ENCODE measurements at regions not wholly inside any gene's neighbourhood (a gene's known extent, or its start where the extent isn't known, plus 50 kb on each side); places are given as distances from the start of the nearest gene placed in this dataset.
"Not testable (repeated sequence)": the region's sequence is repeated elsewhere in the genome, so short reads cannot be mapped to it uniquely, and the experiment has no call there.

GRCh38 chr18:38198526-38198925 is 632.9 kb upstream of the CELF4 start:
- H3K4me3 ChIP-seq (ENCODE audit: insufficient read length, low read depth), result no peak overlapping the region
- no peaks in the 10 kb centered on the region for H3K4me1 ChIP-seq (ENCODE audit: insufficient read depth, insufficient read length)
- no peaks in the 10 kb centered on the region for H3K36me3 ChIP-seq (ENCODE audit: insufficient read depth, insufficient read length, low read length)
- DNase-seq (ENCODE audit: low read depth, low spot score), result no peak
- H3K9ac ChIP-seq (ENCODE audit: insufficient read length, low read depth), result no peak overlapping the region
- TF ChIP-seq YY1 (IDR thresholded peaks at IDR 0.05; ENCODE audit: insufficient read depth, insufficient read length) (no peak), ZNF274 (IDR thresholded peaks at IDR 0.05; ENCODE audit: low read depth, low read length) (no peak), SUZ12 (IDR thresholded peaks at IDR 0.05; ENCODE audit: extremely low read depth, insufficient read depth, insufficient read length) (no peak)
- no peaks in the 10 kb centered on the region for H3K27me3 ChIP-seq (ENCODE audit: insufficient read depth, insufficient read length)
- H3K9me3 ChIP-seq (ENCODE audit: insufficient read depth, low read length), result no peaks in the 10 kb centered on the region

GRCh38 chr18:38186491-38186890 is 620.9 kb upstream of the CELF4 start:
- Histone ChIP-seq H3K36me3 (ENCODE audit: insufficient read depth, insufficient read length, low read length) (no peaks in the 10 kb centered on the region), H3K4me3 (ENCODE audit: insufficient read length, low read depth) (no peak overlapping the region), H3K9me3 (ENCODE audit: insufficient read depth, low read length) (no peaks in the 10 kb centered on the region), H3K9ac (ENCODE audit: insufficient read length, low read depth) (no peak overlapping the region), H3K27me3 (ENCODE audit: insufficient read depth, insufficient read length) (no peaks in the 10 kb centered on the region), H3K4me1 (ENCODE audit: insufficient read depth, insufficient read length) (no peaks in the 10 kb centered on the region)
- no peak for TF ChIP-seq SUZ12 (IDR thresholded peaks at IDR 0.05; ENCODE audit: extremely low read depth, insufficient read depth, insufficient read length)
- TF ChIP-seq ZNF274 (IDR thresholded peaks at IDR 0.05; ENCODE audit: low read depth, low read length), result no peak
- TF ChIP-seq YY1 (IDR thresholded peaks at IDR 0.05; ENCODE audit: insufficient read depth, insufficient read length), result no peak
- DNase-seq (ENCODE audit: low read depth, low spot score), result no peak

- DNase-seq (ENCODE audit: low read depth, low spot score), result no peak
- Histone ChIP-seq H3K4me1 (ENCODE audit: insufficient read depth, insufficient read length) (no peaks in the 10 kb centered on the region), H3K27me3 (ENCODE audit: insufficient read depth, insufficient read length) (no peaks in the 10 kb centered on the region), H3K9me3 (ENCODE audit: insufficient read depth, low read length) (no peaks in the 10 kb centered on the region), H3K36me3 (ENCODE audit: insufficient read depth, insufficient read length, low read length) (no peaks in the 10 kb centered on the region), H3K4me3 (ENCODE audit: insufficient read length, low read depth) (no peak overlapping the region), H3K9ac (ENCODE audit: insufficient read length, low read depth) (no peak overlapping the region)
- TF ChIP-seq YY1 (IDR thresholded peaks at IDR 0.05; ENCODE audit: insufficient read depth, insufficient read length) (no peak), ZNF274 (IDR thresholded peaks at IDR 0.05; ENCODE audit: low read depth, low read length) (no peak), SUZ12 (IDR thresholded peaks at IDR 0.05; ENCODE audit: extremely low read depth, insufficient read depth, insufficient read length) (no peak)
Observed at GRCh38 chr18:38174594-38174993, 609.0 kb upstream of the CELF4 start.

GRCh38 chr18:38174173-38174572 is 608.6 kb upstream of the CELF4 start:
- no peaks in the 10 kb centered on the region for H3K27me3 ChIP-seq (ENCODE audit: insufficient read depth, insufficient read length)
- no peaks in the 10 kb centered on the region for H3K9me3 ChIP-seq (ENCODE audit: insufficient read depth, low read length)
- DNase-seq (ENCODE audit: low read depth, low spot score), result no peak
- no peaks in the 10 kb centered on the region for H3K4me1 ChIP-seq (ENCODE audit: insufficient read depth, insufficient read length)
- TF ChIP-seq YY1 (IDR thresholded peaks at IDR 0.05; ENCODE audit: insufficient read depth, insufficient read length) (no peak), SUZ12 (IDR thresholded peaks at IDR 0.05; ENCODE audit: extremely low read depth, insufficient read depth, insufficient read length) (no peak), ZNF274 (IDR thresholded peaks at IDR 0.05; ENCODE audit: low read depth, low read length) (no peak)
- no peaks in the 10 kb centered on the region for H3K36me3 ChIP-seq (ENCODE audit: insufficient read depth, insufficient read length, low read length)
- H3K4me3 ChIP-seq (ENCODE audit: insufficient read length, low read depth), result no peak overlapping the region
- no peak overlapping the region for H3K9ac ChIP-seq (ENCODE audit: insufficient read length, low read depth)

GRCh38 chr18:38170845-38171244 is 605.2 kb upstream of the CELF4 start:
- no peak for DNase-seq (ENCODE audit: low read depth, low spot score)

GRCh38 chr18:38167623-38168022 is 602.0 kb upstream of the CELF4 start:
- no peak overlapping the region for H3K4me3 ChIP-seq (ENCODE audit: insufficient read length, low read depth)
- H3K36me3 ChIP-seq (ENCODE audit: insufficient read depth, insufficient read length, low read length), result no peaks in the 10 kb centered on the region
- TF ChIP-seq SUZ12 (IDR thresholded peaks at IDR 0.05; ENCODE audit: extremely low read depth, insufficient read depth, insufficient read length) (no peak), ZNF274 (IDR thresholded peaks at IDR 0.05; ENCODE audit: low read depth, low read length) (no peak), YY1 (IDR thresholded peaks at IDR 0.05; ENCODE audit: insufficient read depth, insufficient read length) (no peak)
- DNase-seq (ENCODE audit: low read depth, low spot score), result no peak
- no peaks in the 10 kb centered on the region for H3K4me1 ChIP-seq (ENCODE audit: insufficient read depth, insufficient read length)
- no peak overlapping the region for H3K9ac ChIP-seq (ENCODE audit: insufficient read length, low read depth)
- no peaks in the 10 kb centered on the region for H3K27me3 ChIP-seq (ENCODE audit: insufficient read depth, insufficient read length)
- peaks cover 6% of the 10 kb centered on the region; the same call in 1 of the 2 replicates for H3K9me3 ChIP-seq (ENCODE audit: insufficient read depth, low read length)

More at GRCh38 chr18:38170845-38171244, 605.2 kb upstream of the CELF4 start:
- H3K9ac ChIP-seq (ENCODE audit: insufficient read length, low read depth), result no peak overlapping the region
- TF ChIP-seq YY1 (IDR thresholded peaks at IDR 0.05; ENCODE audit: insufficient read depth, insufficient read length) (no peak), ZNF274 (IDR thresholded peaks at IDR 0.05; ENCODE audit: low read depth, low read length) (no peak), SUZ12 (IDR thresholded peaks at IDR 0.05; ENCODE audit: extremely low read depth, insufficient read depth, insufficient read length) (no peak)
- H3K4me3 ChIP-seq (ENCODE audit: insufficient read length, low read depth), result no peak overlapping the region
- H3K9me3 ChIP-seq (ENCODE audit: insufficient read depth, low read length), result peaks cover 6% of the 10 kb centered on the region; the same call in 1 of the 2 replicates
- H3K36me3 ChIP-seq (ENCODE audit: insufficient read depth, insufficient read length, low read length), result no peaks in the 10 kb centered on the region
- no peaks in the 10 kb centered on the region for H3K4me1 ChIP-seq (ENCODE audit: insufficient read depth, insufficient read length)
- H3K27me3 ChIP-seq (ENCODE audit: insufficient read depth, insufficient read length), result no peaks in the 10 kb centered on the region

GRCh38 chr18:38153116-38153515 is 587.5 kb upstream of the CELF4 start:
- H3K36me3 ChIP-seq (ENCODE audit: insufficient read depth, insufficient read length, low read length); H3K9ac ChIP-seq (ENCODE audit: insufficient read length, low read depth); DNase-seq (ENCODE audit: low read depth, low spot score); H3K27me3 ChIP-seq (ENCODE audit: insufficient read depth, insufficient read length); H3K4me3 ChIP-seq (ENCODE audit: insufficient read length, low read depth); H3K9me3 ChIP-seq (ENCODE audit: insufficient read depth, low read length); H3K4me1 ChIP-seq (ENCODE audit: insufficient read depth, insufficient read length): not testable (repeated sequence)

- no peaks in the 10 kb centered on the region for H3K9me3 ChIP-seq (ENCODE audit: insufficient read depth, low read length)
- H3K4me3 ChIP-seq (ENCODE audit: insufficient read length, low read depth), result no peak overlapping the region
- DNase-seq (ENCODE audit: low read depth, low spot score), result no peak
Observed at GRCh38 chr18:38116716-38117115, 551.1 kb upstream of the CELF4 start.

More at GRCh38 chr18:38116716-38117115, 551.1 kb upstream of the CELF4 start:
- H3K9ac ChIP-seq (ENCODE audit: insufficient read length, low read depth), result no peak overlapping the region
- H3K27me3 ChIP-seq (ENCODE audit: insufficient read depth, insufficient read length), result no peaks in the 10 kb centered on the region
- H3K4me1 ChIP-seq (ENCODE audit: insufficient read depth, insufficient read length), result no peaks in the 10 kb centered on the region
- TF ChIP-seq ZNF274 (IDR thresholded peaks at IDR 0.05; ENCODE audit: low read depth, low read length), result no peak
- no peak for TF ChIP-seq SUZ12 (IDR thresholded peaks at IDR 0.05; ENCODE audit: extremely low read depth, insufficient read depth, insufficient read length)
- no peak for TF ChIP-seq YY1 (IDR thresholded peaks at IDR 0.05; ENCODE audit: insufficient read depth, insufficient read length)
- no peaks in the 10 kb centered on the region for H3K36me3 ChIP-seq (ENCODE audit: insufficient read depth, insufficient read length, low read length)

Measured in NT2/D1 (cell line).